D721Med (cell line): ENCODE measurements at regions not wholly inside any gene's neighbourhood (a gene's known extent, or its start where the extent isn't known, plus 50 kb on each side); places are given as distances from the start of the nearest gene placed in this dataset.

ENCODE experiments used
- DNase-seq: peaks from one replicate; pipeline ENCODE4 v3.0.0; 2011; ENCODE audit warnings: low spot score; ENCODE audit not compliant: insufficient read length
- FAIRE-seq: peaks from 2 replicates; lab custom pipeline; 2011; peaks lifted over from hg19 to GRCh38; lab: Jason Lieb, UNC
- TF ChIP-seq, protein P1 (sequence below): IDR thresholded peaks from 2 replicates; pipeline ENCODE4 v1.5.1; 2012; ENCODE audit warnings: mild to moderate bottlenecking, control low read depth; ENCODE audit not compliant: insufficient read depth; ENCODE audit errors: missing control alignments

DNA sequence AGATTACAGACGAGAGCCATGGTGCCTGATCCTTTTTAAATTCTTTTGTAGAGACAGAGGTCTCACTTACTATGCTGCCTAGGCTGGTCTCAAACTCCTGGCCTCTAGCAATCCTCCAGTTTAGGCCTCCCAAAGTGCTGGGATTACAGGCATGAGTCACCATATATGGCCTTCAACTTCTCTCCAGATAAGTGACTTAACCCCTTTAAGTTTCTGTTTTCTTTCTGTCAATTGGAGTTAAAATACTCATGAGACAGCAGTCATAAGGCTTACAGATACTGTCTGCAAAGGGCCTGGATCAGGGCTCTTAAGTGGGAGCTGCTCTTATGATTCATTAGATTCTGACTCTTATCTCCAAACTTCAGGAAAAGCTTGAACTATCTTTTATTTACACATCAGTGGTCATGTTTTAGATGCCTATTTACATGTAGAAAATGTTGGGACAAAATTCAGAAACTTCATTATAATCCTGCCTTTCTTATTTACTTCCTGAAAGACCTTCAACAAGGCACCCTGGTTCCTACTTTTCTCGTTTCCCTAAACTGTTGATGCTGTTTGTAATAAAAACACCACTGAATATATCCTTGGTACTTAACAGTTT lies 271.5 kb upstream of the TBX3 start:
- DNase-seq, result no peak
- no peak for FAIRE-seq

GRCh38 chr12:114954511-114955055 lies 270.6 kb upstream of the TBX3 start:
- FAIRE-seq (no peak), DNase-seq (no peak)

More for the DNA sequence above, 271.5 kb upstream of the TBX3 start:
- TF ChIP-seq, protein P1, sequence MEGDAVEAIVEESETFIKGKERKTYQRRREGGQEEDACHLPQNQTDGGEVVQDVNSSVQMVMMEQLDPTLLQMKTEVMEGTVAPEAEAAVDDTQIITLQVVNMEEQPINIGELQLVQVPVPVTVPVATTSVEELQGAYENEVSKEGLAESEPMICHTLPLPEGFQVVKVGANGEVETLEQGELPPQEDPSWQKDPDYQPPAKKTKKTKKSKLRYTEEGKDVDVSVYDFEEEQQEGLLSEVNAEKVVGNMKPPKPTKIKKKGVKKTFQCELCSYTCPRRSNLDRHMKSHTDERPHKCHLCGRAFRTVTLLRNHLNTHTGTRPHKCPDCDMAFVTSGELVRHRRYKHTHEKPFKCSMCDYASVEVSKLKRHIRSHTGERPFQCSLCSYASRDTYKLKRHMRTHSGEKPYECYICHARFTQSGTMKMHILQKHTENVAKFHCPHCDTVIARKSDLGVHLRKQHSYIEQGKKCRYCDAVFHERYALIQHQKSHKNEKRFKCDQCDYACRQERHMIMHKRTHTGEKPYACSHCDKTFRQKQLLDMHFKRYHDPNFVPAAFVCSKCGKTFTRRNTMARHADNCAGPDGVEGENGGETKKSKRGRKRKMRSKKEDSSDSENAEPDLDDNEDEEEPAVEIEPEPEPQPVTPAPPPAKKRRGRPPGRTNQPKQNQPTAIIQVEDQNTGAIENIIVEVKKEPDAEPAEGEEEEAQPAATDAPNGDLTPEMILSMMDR, result no peak

DNA sequence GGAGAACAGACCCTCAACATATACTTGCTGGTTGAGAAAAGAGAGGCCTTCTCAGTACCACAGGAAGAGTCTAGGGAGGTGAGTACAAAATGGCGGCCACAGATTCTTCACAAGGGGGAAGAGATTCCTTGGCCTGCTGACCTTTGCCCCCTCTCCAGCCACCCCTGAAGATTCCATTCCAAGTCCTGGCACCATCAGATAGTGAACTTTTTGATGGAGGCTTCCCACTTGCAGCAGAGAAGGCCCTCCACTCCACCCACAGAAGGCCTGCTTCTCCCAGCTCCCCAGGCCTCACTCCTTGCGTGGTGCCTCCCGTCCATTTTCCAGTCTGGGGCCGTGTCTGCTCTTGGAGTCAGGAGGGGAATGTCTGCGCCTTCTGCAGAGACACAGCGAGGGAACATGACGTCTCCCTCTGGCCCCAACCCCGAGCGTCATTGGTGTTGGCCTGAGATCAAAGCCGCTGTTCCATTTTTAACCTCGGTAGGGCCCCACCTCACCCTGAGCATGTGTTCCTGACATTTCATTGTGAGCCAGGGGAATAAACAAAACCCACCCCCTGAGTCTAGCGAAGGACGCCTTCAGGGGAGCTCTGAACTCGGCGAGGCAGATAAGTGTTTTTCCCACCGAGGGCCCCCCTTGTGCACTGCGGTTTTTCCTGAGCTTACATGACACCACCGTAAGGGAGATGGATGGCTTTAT lies 268.7 kb upstream of the TBX3 start:
- TF ChIP-seq, protein P1, result no peak
- DNase-seq (no peak), FAIRE-seq (no peak)

More at GRCh38 chr12:114954511-114955055, 270.6 kb upstream of the TBX3 start:
- TF ChIP-seq, protein P1, result no peak

DNA sequence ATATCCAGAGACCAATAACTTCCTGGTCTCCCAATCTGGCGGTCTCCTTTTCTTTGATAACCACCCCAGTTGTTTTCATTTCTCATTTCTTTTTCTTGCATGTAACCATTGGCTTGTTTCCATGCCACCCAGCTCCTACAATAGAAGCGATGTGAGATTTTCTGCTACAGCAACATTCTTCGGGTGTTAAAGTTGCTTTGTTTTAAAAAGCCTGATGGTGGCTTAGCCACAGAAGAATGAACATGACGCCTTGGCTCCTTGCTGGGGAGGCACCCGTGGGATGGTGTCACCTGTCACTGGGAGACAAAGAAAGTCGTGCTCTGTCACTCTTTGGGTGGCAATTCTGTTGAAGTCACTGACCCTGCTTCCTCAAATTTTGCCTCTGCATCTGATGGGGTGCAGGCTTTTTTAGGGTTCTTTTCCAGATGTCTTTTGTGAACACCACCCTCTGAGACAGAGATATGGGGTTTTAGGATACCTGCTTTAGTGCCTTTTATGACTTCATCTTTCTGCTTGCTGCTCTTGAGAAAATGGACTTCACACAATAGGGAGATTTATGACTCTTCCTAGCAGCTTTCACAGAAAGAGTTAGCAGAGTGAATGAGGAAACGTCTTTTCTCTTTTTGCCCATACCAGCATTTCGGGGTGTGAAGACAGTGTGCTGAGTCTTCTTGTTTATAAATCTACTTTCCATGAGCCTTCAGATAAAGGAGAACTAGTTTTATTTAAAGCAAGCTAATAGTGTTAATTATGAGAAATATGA lies 265.3 kb upstream of the TBX3 start:
- TF ChIP-seq, protein P1, result no peak
- no peak for FAIRE-seq
- no peak for DNase-seq

- no peak for FAIRE-seq
- TF ChIP-seq, protein P1, result no peak
- no peak for DNase-seq
Observed at GRCh38 chr12:114945351-114945750, 261.4 kb upstream of the TBX3 start.

- TF ChIP-seq, protein P1, result no peak
- no peak for DNase-seq
- no peak for FAIRE-seq
Observed at GRCh38 chr12:114944736-114945135, 260.8 kb upstream of the TBX3 start.
